Vagina (tissue), 2 donors: ENCODE measurements at regions not wholly inside any gene's neighbourhood (a gene's known extent, or its start where the extent isn't known, plus 50 kb on each side); places are given as distances from the start of the nearest gene placed in this dataset.

Source experiments
- CTCF ChIP-seq, 3 experiments: fragments of 450-650 bp in 2 of 3; fragments of 200-600 bp in 1 of 3; sonication (generic) in 1 of 3; IDR thresholded peaks; one replicate each; pipeline ENCODE4 v1.5.1; 2017 to 2019; ENCODE audit warnings: antibody characterized with exemption in 3 of 3, mild to moderate bottlenecking in 2 of 3, moderate library complexity in 2 of 3
- POLR2A ChIP-seq, 2 donors: fragments of 450-650 bp; IDR thresholded peaks; one replicate each; pipeline ENCODE4 v1.6.1; 2017; ENCODE audit warnings: antibody characterized with exemption in 2 of 2, mild to moderate bottlenecking in 2 of 2, moderate library complexity in 2 of 2
- POLR2AphosphoS5 ChIP-seq, 2 donors: sonication (generic); formaldehyde crosslinking; IDR thresholded peaks; one replicate each; pipeline ENCODE4 v1.9.0; 2017; ENCODE audit warnings: antibody characterized with exemption in 2 of 2, mild to moderate bottlenecking in 2 of 2, low read depth in 1 of 2; ENCODE audit not compliant: insufficient read depth in 1 of 2

GRCh38 chr5:106921567-106921966 is 749.2 kb downstream of the EFNA5 start:
- TF ChIP-seq CTCF (IDR thresholded peaks at IDR 0.05) (no peak), POLR2AphosphoS5 (IDR thresholded peaks at IDR 0.05; ENCODE audit: insufficient read depth in 1 of 2, low read depth in 1 of 2) (no peak), POLR2A (IDR thresholded peaks at IDR 0.05) (no peak)
